ENCODE measurements at regions not wholly inside any gene's neighbourhood (a gene's known extent, or its start where the extent isn't known, plus 50 kb on each side); places are given as distances from the start of the nearest gene placed in this dataset.

GRCh38 chr6:80673367-80673766 is 566.9 kb downstream of the BCKDHB start:
- Histone ChIP-seq H3K4me1 (ENCODE audit: control insufficient read depth in 4 of 4, insufficient read depth in 4 of 4, low read length in 3 of 4) (no peaks in the 10 kb centered on the region), H3K9me3 (ENCODE audit: control insufficient read depth in 4 of 4, low read length in 3 of 4) (peaks cover 2 to 4% (median 3%) of the 10 kb centered on the region in 4 donors), H3K27ac (ENCODE audit: low read depth in 1 of 2, low read length in 2 of 2) (no peak overlapping the region), H3K9ac (ENCODE audit: low read depth in 1 of 2, low read length in 2 of 2) (no peak overlapping the region), H3K36me3 (ENCODE audit: control insufficient read depth in 4 of 4, insufficient read depth in 3 of 4, low read depth in 1 of 4, low read length in 3 of 4) (no peaks in the 10 kb centered on the region), H3K27me3 (ENCODE audit: control insufficient read depth in 4 of 4, insufficient read depth in 4 of 4, low read length in 3 of 4) (no peaks in the 10 kb centered on the region), H3K4me3 (ENCODE audit: low read depth in 1 of 3, low read length in 3 of 3) (no peak overlapping the region)
- no peak for DNase-seq (ENCODE audit: low spot score)
- TF ChIP-seq GABPA (IDR thresholded peaks at IDR 0.05 in 1 of 2, conservative IDR thresholded peaks at IDR 0.05 in 1 of 2) (no peak), REST (IDR thresholded peaks at IDR 0.05) (no peak), FOXA1 (IDR thresholded peaks at IDR 0.05) (no peak), SP1 (IDR thresholded peaks at IDR 0.05) (no peak), EGR1 (IDR thresholded peaks at IDR 0.05; ENCODE audit: low read depth in 2 of 2) (no peak), NR2F2 (IDR thresholded peaks at IDR 0.05) (no peak), YY1 (IDR thresholded peaks at IDR 0.05) (no peak), ATF3 (IDR thresholded peaks at IDR 0.05) (no peak), HNF4G (IDR thresholded peaks at IDR 0.05) (no peak)

- Histone ChIP-seq H3K9ac (ENCODE audit: low read depth in 1 of 2, low read length in 2 of 2) (no peak overlapping the region), H3K27me3 (ENCODE audit: control insufficient read depth in 4 of 4, insufficient read depth in 4 of 4, low read length in 3 of 4) (no peaks in the 10 kb centered on the region), H3K27ac (ENCODE audit: low read depth in 1 of 2, low read length in 2 of 2) (no peak overlapping the region), H3K36me3 (ENCODE audit: control insufficient read depth in 4 of 4, insufficient read depth in 3 of 4, low read depth in 1 of 4, low read length in 3 of 4) (no peaks in the 10 kb centered on the region), H3K4me3 (ENCODE audit: low read depth in 1 of 3, low read length in 3 of 3) (no peak overlapping the region), H3K4me1 (ENCODE audit: control insufficient read depth in 4 of 4, insufficient read depth in 4 of 4, low read length in 3 of 4) (no peaks in the 10 kb centered on the region), H3K9me3 (ENCODE audit: control insufficient read depth in 4 of 4, low read length in 3 of 4) (no peaks in the 10 kb centered on the region)
- TF ChIP-seq SP1 (IDR thresholded peaks at IDR 0.05) (no peak), GABPA (IDR thresholded peaks at IDR 0.05 in 1 of 2, conservative IDR thresholded peaks at IDR 0.05 in 1 of 2) (no peak), RXRA (IDR thresholded peaks at IDR 0.05) (no peak), CTCF (IDR thresholded peaks at IDR 0.05; ENCODE audit: low read depth, low read length, missing input control) (no peak), EGR1 (IDR thresholded peaks at IDR 0.05; ENCODE audit: low read depth in 2 of 2) (no peak), HNF4G (IDR thresholded peaks at IDR 0.05) (no peak), ATF3 (IDR thresholded peaks at IDR 0.05) (no peak), ZBTB33 (IDR thresholded peaks at IDR 0.05) (no peak), FOXA2 (IDR thresholded peaks at IDR 0.05) (no peak), RAD21 (IDR thresholded peaks at IDR 0.05) (no peak), TAF1 (conservative IDR thresholded peaks at IDR 0.05) (no peak), MAX (IDR thresholded peaks at IDR 0.05) (no peak), YY1 (IDR thresholded peaks at IDR 0.05) (no peak)
- DNase-seq (ENCODE audit: low spot score), result no peak
Observed at GRCh38 chr6:80667006-80667405, 560.5 kb downstream of the BCKDHB start.
